Breast epithelium (tissue), 3 donors: ENCODE measurements at regions not wholly inside any gene's neighbourhood (a gene's known extent, or its start where the extent isn't known, plus 50 kb on each side); places are given as distances from the start of the nearest gene placed in this dataset.

Experiments used
- CTCF ChIP-seq, 3 donors: fragments of 450-650 bp; IDR thresholded peaks; one replicate each; pipeline ENCODE4 v1.5.1; 2016 to 2017; ENCODE audit warnings: antibody characterized with exemption in 3 of 3, mild to moderate bottlenecking in 3 of 3, moderate library complexity in 3 of 3
- POLR2A ChIP-seq: fragments of 450-650 bp; IDR thresholded peaks from one replicate; pipeline ENCODE4 v1.6.1; 2016; ENCODE audit warnings: antibody characterized with exemption, mild to moderate bottlenecking, moderate library complexity
- POLR2AphosphoS5 ChIP-seq, 3 donors: sonication (generic); formaldehyde crosslinking; IDR thresholded peaks; one replicate each; pipeline ENCODE4 v1.6.1; 2017; ENCODE audit warnings: antibody characterized with exemption in 3 of 3

- TF ChIP-seq CTCF (IDR thresholded peaks at IDR 0.05) (no peak), POLR2AphosphoS5 (IDR thresholded peaks at IDR 0.05) (no peak), POLR2A (no peak)
Observed at GRCh38 chr2:234826681-234827080, 125.1 kb upstream of the SH3BP4 start.
